Lower leg skin (tissue), 3 donors: ENCODE measurements at regions not wholly inside any gene's neighbourhood (a gene's known extent, or its start where the extent isn't known, plus 50 kb on each side); places are given as distances from the start of the nearest gene placed in this dataset.

Source experiments
- CTCF ChIP-seq, 3 donors: fragments of 450-650 bp; IDR thresholded peaks; one replicate each; pipeline ENCODE4 v1.5.1; 2016; ENCODE audit warnings: antibody characterized with exemption in 3 of 3, mild to moderate bottlenecking in 3 of 3, moderate library complexity in 2 of 3
- POLR2A ChIP-seq, 2 donors: fragments of 450-650 bp; IDR thresholded peaks; one replicate each; pipeline ENCODE4 v1.6.1; 2016 to 2017; ENCODE audit warnings: antibody characterized with exemption in 2 of 2, mild to moderate bottlenecking in 1 of 2, moderate library complexity in 1 of 2

- TF ChIP-seq CTCF (IDR thresholded peaks at IDR 0.05) (no peak), POLR2A (IDR thresholded peaks at IDR 0.05) (no peak)
These were observed 302.4 kb downstream of the SMARCA2 start for GRCh38 chr9:2317591-2317990.
